Stimulated activated CD4-positive, alpha-beta T cell treated with anti-CD3 and anti-CD28 coated beads, Interleukin-1b, Interleukin-23, amount 100 ng/mL, for 24 hours (primary cell): ENCODE measurements at regions not wholly inside any gene's neighbourhood (a gene's known extent, or its start where the extent isn't known, plus 50 kb on each side); places are given as distances from the start of the nearest gene placed in this dataset.
"Not testable (repeated sequence)": the region's sequence is repeated elsewhere in the genome, so short reads cannot be mapped to it uniquely, and the experiment has no call there.

ENCODE experiments used
- DNase-seq, 4 experiments: peaks; one replicate each; pipeline ENCODE4 v3.0.0-alpha.2; 2020; ENCODE audit warnings: low read depth in 4 of 4, low spot score in 1 of 4

DNA sequence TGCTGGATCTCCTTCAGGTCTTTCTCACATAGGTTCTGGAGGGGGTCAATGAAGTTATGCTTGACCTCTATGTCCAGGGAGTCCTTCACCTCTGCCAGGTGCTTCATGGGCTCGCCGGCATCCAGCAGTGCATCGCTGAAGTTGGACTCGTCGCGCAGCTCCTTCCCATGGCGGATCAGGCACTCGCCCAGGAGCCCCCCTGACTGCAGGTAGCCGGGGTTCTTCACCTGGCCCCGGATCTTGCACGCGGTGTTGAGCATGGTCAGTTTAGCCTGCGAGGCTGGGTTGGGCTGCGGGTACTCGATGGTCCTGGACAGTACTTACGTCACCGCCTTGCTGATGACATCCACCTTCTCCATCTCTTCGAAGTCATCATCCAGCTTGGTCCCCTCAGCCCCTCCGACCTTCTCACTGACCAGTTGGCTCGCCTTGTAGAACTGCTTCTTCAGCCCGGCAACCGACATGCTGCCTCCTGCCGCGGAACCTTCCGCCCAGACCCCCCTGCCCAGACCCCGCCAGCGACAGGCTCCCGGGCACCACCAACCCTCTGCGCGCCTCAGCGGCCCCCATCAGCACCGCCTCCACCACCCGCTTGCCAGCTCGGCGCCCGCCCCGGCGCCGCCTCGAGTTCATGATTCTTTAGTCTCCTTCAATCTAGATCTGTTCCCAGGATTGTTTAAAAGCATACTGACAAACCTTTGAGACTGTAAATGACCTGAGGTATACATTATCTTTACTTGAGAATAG, 99.8 kb downstream of the KPNA2 start:
- DNase-seq, result no peak

DNA sequence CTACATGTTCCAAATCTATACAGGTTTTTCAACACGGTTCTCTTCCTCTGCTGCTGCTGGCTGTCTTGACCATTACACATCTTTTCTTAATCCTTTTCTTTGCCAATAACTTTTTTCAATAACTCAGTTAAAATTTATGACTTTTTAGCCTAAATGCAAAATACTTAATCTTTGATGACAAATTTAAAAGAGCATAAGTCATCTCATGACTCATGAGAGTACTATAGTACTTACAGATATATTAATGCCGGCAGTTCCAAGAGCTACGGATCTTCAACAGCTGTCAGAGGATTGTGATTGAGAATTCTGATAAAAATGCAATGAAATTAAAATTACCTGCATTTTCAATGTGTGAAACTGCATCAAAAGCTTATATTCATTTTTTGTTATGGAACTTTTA, 105.5 kb downstream of the KPNA2 start:
- no peak for DNase-seq

DNA sequence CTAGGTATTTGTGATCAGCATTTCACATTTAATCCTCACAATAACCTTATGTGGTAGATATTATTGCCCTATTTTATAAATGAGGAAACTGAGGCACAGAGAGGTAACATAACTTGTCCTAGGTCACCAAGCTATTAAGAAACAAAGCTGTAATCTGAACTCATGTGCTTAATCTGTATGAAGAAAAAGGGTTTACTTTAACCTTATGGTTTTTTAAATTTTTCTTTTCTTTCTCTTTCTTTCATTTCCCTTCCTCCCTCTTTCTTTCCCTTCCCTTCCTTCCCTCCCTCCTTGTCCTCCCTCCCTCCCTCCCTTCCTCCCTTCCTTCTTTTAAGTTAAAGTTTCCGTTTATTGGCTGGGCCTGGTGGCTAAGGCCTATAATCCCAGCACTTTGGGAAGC, 105.2 kb upstream of the AMZ2 start:
- DNase-seq, result no peak

DNA sequence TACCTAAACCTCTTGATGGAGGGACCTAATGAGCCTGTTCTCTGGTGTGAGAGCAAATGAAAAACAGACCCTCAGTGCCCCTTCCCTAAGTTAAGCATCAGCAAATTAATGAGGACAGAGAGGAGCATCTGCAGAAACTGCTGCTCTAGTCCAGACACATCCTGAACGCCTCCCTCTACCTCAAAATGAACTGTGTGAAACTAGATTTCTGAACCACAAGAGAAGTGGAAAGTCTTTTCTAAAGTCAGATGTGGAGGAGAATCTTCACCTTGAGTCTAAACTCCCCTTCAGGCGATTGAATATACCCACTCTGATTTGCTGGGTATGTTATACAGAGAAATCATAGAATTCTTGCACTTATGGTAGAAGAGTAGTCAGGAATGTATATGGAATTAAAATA, 104.4 kb upstream of the AMZ2 start:
- DNase-seq, result no peak

DNA sequence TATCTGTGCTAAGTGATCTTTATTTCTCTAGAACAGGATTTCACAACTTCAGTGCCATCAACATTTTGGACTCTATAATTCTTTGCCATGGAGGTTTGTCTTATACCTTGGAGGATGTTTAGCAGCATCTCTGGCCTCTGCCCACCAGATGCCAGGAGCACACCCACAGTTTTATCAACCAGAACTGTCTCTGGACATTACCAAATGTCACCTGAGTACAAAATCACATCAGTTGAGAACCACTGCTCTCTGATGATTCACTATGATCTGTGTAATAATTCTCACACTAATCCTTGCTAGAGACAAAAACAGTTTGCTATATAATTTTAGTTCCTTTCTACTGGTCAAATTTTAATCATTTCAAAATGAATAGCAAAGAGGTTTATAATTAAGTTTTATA, 102.8 kb upstream of the AMZ2 start:
- no peak for DNase-seq

DNA sequence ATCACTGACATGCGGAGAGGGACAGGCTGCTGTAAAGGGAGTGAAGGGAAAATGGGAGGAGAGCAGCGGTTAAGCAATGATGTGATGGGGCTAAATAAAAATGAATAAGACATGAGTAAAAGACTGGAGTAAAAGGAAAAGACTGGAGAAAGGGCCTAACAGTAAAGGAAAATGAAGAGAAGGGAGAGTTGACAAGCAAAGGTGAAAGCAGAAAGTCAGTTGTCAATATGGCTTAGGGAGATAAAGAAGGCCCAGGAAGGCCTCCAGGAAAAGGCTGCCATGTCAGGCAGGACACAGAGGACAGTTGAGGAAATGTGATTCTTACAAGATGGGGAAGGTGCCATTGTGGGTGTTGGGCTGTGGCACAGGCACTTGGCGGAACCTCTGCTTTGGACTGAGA, 98.9 kb upstream of the AMZ2 start:
- no peak for DNase-seq

DNA sequence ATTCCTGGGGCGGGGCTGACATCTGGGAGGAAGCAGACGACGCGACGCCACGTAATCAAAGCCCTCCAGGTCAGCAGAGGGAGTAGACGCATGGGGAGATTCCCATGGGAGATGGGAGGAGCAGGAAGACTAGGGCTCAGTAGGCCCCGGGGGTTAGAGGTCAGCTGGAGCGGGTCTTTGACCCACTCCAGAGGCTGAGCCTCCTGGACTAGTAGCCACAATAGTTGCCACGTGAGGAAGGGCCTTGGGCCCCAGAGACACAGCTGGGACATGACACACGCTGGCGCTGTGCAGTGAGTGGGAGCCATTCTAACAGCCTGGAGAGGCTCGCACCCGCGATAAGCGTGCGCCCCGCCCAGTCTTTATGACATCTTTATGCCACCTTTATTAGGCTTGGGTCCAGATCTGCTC, 95.7 kb upstream of the AMZ2 start:
- no peak for DNase-seq

DNA sequence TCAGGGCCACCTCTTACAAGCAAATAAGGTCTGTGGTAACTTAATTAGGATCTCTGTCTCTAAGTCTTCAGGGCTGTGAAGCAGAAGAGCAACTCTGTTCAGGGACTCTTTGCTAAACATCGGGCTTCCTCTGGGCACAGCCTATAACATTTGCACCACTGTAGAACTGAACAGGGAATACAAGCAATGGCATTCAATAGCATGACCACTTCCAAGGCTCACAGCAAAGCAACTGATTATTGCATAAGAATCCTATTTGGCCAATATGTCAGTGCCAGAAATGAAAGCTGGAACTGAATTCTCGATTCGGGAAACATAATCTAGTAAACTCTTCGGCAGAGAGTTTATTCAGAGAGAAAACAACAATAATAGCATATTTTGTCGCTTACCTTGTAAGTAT, 92.2 kb upstream of the AMZ2 start:
- no peak for DNase-seq

DNA sequence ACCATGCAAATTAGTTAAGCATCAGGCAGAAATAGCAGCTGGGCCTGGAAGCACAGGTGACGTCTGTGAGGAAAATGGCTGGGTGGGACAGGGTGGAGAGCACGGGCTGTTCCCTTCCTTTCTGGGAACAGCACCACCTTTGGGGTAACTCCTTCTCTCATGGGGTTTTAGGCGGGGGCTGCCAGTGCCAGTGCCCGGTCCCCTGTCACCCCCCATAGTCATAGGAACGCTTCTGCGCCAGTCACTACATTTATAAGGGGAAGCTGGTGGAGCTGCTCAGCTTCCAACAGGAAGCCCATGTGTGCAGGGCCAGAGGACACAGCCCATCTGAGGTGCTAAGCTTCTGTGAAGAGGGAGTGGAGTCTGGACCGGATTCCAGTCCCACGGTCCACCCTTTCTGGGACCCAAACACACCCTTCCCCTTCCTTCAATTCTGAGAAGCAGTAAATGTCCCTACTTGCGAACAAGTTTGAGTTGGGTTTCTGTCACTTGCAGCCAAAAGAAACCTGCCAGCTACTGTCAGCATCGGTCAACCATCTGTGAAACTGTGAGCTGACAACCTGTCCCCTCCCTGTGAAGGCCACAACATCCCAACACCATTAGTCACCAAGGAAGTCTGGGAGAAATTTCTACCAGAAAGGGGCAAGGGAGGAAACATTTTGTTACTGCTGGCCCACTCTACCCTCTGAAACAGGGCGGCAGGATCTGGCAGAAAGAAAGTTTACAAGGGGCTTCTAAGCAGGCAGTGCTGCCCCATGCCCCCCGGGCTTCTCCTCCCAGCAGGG, 86.0 kb upstream of the AMZ2 start:
- DNase-seq, result no peak

DNA sequence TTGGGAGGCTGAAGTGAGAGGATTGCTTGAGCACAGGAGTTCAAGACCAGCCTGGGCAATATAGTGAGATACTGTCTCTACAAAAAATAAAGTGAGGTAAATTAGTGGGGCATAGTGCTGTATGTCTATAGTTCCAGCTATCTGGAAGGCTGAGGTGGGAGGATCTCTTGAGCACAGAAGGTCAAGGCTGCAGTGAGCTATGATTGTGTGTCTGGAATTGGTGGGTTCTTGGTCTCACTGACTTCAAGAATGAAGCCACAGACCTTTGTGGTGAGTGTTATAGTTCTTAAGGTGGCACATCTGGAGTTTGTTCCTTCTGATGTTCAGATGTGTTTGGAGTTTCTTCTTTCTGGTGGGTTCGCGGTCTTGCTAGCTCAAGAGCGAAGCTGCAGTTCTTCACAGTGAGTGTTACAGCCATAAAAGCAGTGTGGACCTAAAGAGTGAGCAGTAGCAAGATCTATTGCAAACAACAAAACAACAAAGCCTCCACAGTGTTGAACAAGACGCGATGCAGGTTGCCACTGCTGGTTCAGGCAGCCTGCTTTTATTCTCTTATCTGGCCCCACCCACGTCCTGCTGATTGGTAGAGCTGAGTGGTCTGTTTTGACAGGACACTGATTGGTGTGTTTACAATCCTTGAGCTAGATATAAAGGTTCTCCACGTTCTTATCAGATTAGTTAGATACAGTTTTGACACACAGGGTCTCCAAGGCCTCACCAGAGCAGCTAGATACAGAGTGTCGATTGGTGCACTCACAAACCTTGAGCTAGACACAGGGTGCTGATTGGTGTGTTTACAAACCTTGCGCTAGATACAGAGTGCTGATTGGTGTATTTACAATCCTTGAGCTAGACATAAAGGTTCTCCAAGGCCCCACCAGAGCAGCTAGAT, 79.3 kb upstream of the AMZ2 start:
- DNase-seq, result not testable (repeated sequence)

DNA sequence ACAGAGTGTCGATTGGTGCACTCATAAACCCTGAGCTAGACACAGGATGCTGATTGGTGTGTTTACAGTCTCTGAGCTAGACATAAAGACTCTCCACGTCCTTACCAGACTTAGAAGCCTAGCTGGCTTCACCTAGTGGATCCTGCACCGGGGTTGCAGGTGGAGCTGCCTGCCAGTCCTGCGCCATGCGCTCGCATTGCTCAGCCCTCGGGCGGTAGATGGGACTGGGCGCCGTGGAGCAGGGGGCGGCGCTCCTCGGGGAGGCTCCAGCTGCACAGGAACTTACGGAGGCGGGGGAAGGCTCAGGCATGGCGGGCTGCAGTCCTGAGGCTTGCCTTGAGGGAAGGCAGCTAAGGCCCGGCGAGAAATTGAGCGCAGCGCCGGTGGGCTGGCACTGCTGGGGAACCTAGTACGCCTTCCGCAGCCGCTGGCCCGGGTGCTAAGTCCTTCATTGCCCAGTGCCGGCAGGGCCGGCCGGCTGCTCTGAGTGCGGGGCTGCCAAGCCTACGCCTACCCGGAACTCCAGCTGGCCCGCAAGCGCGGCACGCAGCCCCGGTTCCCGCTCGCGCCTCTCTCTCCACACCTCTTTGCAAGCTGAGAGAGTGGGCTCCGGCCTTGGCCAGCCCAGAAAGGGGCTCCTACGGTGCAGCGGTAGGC, 78.5 kb upstream of the AMZ2 start:
- DNase-seq, result not testable (repeated sequence)

DNA sequence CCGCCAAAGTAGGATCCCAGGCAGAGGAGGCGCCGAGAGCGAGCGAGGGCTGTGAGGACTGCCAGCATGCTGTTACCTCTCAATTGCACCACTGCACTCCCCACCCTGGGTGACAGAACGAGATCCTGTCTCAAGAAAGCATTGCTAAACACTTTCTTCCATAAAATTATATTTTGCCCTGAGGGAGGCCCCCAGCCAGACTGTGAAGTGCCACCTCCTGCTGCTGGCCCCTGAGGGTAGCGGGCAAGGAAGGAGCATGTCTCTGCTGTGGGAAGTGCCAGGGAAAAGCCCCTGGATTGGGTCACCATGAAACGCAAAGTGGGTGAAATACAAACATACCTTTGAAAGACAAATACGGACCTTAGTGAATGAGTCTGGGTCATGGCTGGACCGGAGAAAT, 78.0 kb upstream of the AMZ2 start:
- DNase-seq, result no peak

DNA sequence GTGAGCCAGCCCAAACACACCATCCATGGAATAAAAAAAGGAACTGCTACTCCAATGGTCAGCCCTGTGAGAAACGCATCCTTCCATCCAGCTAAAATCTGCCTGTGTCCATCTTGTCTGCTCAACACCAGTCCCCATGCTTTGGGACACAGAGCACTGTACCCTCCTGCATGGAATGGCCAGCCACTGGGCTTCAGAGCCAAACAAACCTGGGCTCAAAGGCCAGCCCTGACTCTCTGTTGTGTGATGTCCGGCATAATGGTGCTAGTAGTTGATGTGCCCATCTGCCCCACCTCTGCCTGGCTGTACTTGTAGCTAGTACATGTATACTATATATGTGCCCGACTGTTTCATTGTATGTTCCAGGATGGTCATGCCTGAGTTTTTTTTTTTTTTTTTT, 77.6 kb upstream of the AMZ2 start:
- no peak for DNase-seq

DNA sequence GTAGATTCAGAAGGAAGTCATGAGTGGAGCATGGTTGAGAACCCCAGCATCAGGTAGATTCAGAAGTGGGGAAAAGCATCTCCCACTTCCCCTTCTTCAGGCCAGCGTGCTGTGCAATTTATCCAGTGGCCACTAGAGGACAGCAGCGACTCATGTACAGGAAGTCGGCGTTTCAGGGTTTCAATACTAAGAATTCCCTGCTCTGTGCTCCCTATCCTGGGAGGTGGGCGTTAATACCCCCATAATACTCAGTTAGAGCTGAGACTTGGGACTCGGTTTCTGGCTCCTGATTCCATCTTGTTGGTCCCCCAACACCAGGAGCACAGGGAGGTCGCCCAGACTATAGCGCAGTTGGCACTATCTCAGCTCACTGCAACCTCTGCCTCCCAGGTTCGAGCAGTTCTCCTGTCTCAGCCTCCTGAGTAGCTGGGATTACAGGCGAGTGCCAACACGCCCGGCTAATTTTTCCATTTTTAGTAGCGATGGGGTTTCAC, 75.3 kb upstream of the AMZ2 start:
- peak in 3 of 4 experiments; percentile 51 to 57 (median 55) for DNase-seq

DNA sequence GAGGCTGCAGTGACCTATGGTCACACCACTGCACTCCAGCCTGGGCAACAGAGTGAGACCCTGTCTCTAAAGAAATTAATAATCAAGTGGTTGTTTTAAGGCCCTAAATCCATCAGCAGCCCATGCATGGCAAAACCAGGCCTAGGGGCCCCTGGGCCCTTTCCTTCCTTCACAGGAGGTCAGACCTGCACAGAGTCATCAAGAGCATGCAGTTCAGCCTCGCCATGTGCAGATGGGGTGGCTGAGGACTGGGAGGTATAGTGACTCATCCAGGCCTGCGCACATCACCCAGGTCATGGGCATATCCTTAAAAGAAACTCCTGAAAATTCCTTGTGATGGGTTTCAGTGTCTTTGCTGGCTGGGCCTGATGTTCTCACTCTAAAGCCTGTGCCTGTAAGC, 72.4 kb upstream of the AMZ2 start:
- no peak for DNase-seq

DNA sequence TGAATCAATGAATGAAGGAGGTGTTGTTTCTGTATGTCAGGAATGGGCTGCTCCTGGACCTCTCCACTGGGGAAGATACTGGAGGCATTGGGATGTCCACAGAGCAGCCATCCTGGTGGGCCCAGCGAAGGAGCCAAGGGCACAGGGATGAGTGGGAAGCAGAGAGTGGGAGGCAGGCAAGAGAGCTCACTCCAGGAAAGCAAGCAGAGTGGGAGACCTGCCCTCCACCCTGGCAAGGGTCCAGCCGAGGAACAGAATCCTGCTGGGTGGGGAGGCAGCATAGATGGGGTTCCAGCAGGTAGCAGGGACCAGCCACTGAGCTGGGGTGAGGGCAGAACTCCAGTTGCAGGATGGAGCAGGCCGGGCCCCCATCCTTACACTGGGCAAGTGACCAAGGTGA, 71.9 kb upstream of the AMZ2 start:
- DNase-seq, result no peak

DNA sequence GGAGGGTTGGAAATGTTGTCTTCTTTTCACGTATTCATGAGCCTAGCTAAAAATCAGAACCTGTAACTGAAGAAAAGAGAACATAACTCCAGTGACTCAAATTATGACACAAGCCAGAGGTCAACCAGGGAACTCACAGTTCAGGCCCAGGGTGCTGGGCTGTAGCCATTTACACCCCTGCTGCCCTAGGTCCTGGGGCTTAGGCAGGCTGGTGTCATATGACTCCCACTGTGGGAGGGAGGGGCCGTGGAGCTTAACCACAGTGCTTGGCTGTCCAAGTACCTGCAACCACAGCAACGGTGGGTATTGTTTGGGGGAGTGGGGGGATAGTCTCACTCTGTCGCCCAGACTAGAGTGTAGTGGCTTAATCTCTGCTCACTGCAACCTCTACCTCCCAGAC, 71.1 kb upstream of the AMZ2 start:
- DNase-seq, result no peak

DNA sequence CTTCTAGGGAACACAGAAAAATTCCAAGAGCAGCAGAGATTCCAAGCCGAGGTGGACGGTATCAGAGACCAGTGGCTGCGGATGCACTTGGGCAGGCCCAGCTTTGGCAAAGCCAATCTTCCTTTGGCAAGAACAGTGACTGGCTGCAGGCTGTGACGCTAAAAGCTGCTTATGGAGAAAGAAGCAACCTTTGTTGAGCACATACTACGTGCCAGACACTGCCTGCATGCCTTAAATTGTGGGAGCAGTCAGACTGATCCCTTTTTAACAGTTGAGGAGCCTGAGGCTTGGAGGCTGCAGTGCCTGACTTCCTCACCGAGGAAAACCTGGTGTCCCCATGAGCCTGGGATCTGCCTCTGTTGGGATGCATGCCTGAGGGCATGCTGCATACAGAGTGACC, 69.0 kb upstream of the AMZ2 start:
- no peak for DNase-seq

DNA sequence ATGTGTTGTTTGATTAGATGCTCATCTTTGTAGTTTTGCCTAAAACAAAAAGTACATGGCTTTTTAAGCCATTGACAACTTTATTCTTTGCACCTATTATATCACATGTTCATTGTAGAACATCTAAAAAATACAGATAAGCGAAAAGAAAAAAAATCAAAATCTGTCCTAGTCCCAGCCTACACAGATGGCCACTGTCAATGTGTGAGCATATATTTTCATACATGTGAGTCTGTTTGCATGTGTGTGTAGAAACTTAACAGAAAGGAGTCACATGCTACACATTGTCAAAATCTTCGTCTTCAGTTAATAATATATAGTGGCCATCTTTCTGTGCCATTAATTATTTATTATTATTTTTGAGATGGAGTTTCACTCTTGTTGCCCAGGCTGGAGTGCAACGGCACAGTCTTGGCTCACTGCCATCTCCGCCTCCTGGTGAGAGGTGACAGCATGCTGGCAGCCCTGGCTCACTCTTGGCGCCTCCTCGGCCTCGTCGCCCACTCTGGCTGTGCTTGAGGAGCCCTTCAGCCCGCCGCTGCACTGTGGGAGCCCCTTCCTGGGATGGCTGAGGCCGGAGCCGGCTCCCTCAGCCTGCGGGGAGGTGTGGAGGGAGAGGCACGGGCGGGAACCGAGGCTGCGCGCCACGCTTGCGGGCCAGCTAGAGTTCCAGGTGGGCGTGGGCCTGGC, 68.5 kb upstream of the AMZ2 start:
- no peak for DNase-seq

DNA sequence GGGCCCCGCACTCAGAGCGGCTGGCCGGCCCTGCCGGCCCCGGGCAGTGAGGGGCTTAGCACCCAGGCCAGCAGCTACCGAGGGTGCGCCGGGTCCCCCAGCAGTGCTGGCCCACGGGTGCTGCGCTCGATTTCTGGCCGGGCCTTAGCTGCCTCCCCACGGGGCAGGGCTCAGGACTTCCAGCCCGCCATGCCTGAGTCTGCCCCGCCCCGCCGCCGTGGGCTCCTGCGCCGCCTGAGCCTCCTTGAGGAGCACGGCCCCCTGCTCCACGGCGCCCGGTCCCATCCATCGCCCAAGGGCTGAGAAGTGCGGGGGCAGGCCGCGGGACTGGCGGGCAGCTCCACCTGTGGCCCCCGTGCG, 67.9 kb upstream of the AMZ2 start:
- DNase-seq, result no peak

DNA sequence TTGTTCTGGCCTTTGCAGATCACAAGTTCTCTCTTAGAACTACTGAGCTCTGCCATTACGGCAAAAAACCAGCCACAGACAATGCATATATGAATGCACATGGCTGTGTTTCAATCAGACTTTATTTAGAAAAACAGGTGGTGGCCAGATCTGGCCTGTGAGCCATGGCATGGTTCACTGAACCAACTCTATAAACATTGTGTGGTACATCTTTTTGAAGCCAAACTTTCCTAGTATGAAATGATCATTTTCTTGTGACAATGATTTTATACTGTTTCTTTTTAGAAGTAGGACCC, 65.9 kb upstream of the AMZ2 start:
- no peak for DNase-seq
